HG03045 (cell line): ENCODE measurements at regions not wholly inside any gene's neighbourhood (a gene's known extent, or its start where the extent isn't known, plus 50 kb on each side); places are given as distances from the start of the nearest gene placed in this dataset.

ENCODE experiments used
- ATAC-seq: cut with Tn5 transposase; IDR thresholded peaks from one replicate; pipeline ENCODE4 v1.9.1; 2021; ENCODE audit warnings: mild to moderate bottlenecking, moderate library complexity; ENCODE audit not compliant: unreplicated experiment

GRCh38 chr3:124519591-124520194 is 210.6 kb upstream of the UMPS start:
- no peak for ATAC-seq

DNA sequence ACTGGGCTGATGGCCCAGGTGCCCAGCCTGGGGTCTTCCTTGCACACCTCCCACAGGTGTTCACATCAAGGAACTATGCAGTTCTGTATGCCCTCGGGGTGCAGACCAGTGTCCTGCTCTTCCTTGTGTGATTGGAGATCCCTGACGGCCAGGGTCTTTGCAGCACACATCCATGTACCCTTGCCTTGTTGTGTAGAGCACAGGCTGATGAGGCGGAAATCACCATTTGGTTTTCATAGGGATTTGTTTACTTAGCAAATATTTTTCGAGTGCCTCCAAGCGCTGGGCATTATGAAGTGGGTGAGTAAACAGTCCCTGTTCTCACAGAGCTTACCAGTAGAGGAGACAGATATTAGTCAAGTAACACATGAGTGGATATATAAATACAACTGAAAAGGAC is 209.3 kb upstream of the UMPS start:
- ATAC-seq, result no peak

GRCh38 chr3:124522082-124522625 is 208.1 kb upstream of the UMPS start:
- ATAC-seq, result no peak

DNA sequence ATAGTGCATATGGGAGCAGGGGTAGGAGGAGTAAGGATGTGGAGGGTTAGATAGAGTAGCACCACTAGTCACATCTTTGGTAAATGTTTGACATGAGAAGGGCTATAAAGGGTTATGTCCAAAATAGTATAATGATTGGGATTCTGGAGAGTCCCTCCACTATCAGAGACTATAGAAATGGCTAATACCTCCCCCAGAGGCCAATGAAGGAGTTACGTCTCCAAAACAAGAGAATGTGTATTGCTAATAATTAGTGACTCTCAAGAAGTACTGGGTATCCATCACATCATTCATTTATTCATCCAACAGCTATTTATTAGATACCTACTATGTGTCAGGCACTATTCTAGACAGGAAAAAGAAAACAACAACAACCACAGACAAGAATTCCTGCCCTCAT is 203.7 kb upstream of the UMPS start:
- no peak for ATAC-seq

DNA sequence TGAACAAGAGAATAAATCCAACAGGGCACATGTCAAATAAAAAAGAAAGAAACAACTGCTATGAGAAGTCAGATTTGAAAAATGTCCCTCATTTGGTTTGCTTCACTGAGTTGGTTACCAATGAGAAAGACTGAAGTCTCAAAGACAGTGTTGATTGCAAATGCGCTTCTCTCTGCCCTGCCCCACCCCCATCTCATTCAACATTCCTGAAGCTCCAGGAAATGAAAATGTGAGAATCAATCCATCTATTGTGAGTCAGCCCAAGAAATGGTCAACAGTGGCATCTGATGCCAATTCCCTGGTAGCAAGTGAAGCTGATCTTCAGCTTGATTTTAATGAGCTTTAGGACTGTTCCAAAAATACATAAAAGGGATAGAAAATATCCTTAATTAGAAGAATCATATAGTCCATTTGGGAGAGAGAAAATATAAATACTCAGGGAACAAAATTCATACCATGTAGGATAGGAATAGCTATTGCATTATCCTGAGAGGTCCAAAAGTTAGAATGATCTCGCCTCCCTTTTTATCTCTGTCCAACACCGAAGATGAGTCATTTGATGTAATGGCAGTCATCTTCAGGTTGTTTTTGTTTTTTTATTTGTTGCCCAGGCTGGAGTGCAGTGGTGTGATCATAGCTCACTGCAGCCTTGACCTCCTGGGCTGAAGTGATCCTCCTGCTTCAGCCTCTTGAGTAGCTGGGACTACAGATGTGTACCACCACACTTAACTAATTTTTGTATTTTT is 200.3 kb upstream of the UMPS start:
- ATAC-seq, result no peak

GRCh38 chr3:124530916-124531315 is 199.3 kb upstream of the UMPS start:
- no peak for ATAC-seq

- ATAC-seq, result no peak
Measured at GRCh38 chr3:124532071-124532470, 198.2 kb upstream of the UMPS start.

DNA sequence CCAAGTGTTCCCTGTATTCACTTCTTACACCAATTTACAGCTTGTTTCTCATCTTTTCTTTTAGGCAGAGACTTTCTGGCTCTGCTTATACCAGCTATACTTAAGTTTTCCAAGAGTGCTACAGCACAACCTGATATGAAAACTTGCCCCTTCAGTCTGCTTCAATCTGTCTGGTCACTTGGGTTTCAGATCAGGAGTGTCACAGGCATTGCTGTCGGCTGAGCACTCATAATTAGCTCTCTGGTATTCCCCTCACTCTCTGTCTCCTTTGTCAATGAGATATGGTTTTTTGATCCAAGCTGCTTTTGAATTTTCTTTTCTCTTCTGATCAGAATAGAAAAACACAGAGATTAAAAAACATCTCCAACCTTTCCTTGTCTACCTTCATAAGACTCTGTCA is 194.9 kb upstream of the UMPS start:
- ATAC-seq, result no peak

- no peak for ATAC-seq
Measured at GRCh38 chr3:124540550-124541211, 189.6 kb upstream of the UMPS start.

- ATAC-seq, result no peak
Measured at GRCh38 chr3:124542214-124542869, 187.9 kb upstream of the UMPS start.

DNA sequence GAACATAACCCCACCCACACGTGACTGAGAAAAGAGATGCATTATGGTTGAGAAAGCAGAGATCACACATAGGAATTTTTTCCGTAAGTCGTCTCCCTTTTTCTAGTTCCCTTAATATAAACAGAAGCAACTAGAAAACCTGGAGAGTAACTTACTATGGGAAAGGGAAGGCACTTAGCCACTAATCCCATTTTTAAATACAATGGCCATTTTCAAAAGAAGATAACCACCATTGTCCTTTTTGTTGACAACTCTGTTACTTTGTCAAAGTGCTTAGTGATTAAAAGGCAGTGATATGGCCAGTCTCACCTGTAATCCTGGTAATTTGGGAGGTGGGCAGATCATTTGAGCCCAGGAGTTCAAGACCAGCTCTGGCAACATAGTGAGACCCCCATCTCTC is 184.4 kb upstream of the UMPS start:
- no peak for ATAC-seq

DNA sequence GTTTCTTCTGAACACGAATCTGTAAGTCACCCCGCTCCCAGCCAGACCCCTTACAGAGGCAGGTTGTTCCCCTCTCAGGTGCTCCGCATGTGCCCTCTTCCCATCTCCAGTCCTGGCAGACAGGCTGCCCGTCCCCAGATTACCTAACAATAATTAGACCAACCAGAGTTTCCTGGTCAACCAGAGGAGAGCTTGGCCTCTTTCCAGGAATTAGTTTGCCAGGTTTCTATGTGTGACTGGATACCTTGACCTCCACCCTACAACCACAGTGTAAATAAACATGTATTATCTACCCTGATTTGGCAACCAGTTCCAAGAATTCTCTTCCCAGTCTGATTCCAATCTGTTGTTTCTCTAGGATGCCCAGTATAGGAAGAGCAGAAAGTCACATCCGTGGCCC is 178.0 kb upstream of the UMPS start:
- ATAC-seq, result no peak

- no peak for ATAC-seq
Measured at GRCh38 chr3:124553178-124553577, 177.1 kb upstream of the UMPS start.

DNA sequence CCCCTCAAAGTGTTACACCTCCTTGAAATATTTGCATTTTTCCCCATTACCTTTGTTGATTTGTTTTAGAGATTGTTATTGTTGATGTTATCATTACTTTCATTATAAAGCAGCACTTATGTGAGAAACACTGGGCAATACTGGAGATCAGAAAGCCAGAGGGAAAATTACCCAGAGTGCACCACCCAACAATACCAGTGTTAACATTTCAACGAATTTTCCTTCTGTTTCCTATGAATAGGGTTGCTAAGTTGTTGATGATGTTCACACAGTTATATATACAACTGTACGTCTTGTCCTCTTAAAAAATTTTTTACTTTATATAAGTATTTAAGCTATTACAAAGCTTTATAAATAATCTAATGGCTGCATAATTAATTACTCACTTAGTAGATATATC is 173.6 kb upstream of the UMPS start:
- ATAC-seq, result no peak

DNA sequence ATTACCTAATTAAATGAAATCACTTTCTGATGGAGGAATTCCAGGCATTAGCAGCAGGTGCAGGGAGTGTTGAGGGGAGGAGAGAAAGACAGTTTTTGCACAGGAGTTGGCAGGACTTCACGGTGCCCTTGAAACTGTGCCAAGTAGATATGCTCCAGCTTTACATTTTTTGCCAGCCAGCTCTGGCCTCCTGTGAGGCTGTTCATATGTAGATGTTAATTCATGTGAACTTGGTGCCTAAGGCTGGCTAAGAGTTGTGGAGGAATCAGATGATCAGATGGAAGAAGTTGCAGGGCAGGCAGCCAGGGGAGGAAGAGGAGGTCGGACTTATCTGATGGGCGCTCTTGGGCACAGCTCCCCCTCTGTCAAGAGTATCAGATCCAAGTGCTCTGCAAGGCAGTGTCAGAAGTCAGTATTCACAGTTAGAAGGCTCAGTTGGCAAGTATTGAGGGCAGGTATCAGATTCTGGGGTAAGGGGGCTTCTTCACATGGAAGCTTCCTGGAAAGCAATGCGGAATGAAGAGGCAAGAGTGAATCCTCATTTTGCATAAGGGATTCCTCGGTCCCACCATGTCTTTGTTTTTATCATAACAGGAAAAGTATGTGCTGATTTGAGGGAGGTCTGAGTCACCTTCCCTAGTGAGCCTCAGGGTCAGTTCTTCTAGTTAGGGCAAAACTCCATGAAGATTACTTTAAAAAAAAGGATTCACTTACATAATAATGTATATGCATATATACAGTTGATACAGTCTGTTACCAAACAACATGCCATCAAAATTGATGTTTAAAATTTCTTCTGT is 172.6 kb upstream of the UMPS start:
- ATAC-seq, result no peak

DNA sequence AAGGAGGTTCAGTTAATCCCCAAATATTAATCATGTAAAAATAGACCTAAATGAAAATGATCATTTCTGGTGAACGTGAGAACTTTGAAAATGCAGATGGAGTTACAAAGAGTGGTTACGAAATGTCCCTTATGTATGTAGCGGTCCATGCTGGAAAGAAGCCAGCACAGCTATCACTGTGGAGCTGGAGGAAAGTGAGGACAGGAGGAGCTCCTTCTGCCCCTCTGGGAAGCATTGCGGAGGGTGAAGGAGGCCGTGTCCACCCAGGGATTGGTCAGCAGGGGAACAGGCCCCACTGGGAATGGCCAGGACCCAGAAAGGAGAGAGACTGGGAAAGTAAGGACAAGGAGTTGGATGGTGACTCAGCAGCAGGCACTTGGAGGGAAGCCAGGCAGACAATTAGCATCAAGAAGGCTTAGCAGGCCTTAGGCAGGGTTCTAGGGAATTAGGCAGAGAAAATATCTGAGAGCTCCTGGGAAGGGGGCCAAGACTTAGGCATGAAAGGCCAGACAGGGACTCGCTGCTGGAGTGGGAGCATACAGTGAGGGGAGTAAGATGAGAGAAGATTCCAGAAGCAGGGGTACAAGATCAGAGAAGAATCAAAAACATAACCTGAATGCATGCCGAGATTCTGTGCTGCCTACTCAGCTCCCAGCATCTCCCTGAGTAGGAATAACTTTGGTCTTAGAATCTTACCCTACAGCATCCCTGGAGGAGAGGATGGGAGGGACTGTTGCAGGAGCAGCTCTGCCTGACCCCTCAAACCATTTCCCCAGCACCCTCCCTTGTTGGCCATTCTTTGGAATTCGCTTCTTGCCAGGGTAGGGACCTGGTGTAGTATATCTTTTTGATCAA is 171.0 kb upstream of the UMPS start:
- no peak for ATAC-seq

DNA sequence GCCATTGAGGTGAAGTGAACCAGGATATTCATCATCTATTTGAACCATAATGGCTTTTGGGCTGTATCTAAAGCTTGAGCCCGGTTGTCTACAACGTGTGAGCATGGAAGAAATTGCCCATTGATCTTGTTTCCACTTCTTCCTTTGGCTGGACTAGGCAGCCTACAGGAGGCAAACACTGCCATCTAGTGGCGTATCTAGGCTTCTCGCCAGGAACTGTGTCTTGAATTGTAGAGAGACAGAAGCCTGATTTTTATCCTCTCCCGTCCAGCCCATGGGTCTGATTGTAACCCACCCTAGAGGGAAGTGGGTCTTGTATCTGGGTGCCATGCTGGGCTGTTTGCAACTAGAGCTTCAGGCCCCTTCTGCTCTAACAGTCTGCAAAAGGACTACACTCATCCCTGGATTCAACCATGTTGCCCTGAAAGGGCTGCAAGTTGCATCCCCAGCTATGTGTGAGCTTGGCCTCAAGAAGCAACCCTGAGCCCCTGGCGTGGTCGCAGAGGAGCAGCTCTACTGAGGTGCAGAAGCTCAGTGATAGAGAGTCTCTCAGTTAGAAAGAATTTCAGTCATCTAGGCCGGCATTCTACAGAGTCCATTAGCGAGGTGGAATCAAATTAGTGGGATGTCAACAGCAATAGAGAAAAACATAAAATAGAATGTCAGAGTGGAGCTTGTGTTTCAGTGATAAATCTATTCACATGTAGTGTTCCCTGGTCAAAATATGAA is 170.2 kb upstream of the UMPS start:
- ATAC-seq, result no peak

GRCh38 chr3:124560666-124561215 is 169.5 kb upstream of the UMPS start:
- no peak for ATAC-seq

DNA sequence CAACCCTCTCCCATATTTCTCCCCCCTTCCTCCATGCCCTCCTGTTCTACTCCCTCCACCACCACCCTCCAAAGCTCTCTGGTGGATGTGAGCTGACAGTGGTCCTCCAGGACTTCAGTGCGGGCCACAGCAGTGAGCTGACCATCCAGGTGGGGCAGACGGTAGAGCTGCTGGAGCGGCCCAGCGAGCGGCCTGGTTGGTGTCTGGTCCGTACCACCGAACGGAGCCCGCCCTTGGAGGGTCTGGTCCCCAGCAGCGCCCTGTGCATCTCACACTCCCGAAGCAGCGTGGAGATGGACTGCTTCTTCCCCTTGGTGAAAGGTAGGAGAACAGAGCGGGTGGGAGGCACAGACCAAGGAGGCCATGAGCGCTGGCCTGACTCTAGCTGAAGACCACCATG is 167.5 kb upstream of the UMPS start:
- ATAC-seq, result no peak
